Stimulated activated CD8-positive, alpha-beta memory T cell treated with anti-CD3 and anti-CD28 coated beads, Interleukin-12 subunit alpha, Interleukin-12 subunit beta, amount 100 ng/mL, for 24 hours (primary cell): ENCODE measurements at regions not wholly inside any gene's neighbourhood (a gene's known extent, or its start where the extent isn't known, plus 50 kb on each side); places are given as distances from the start of the nearest gene placed in this dataset.

Experiments
- DNase-seq: peaks from one replicate; pipeline ENCODE4 v3.0.0-alpha.2; 2020; ENCODE audit errors: extremely low read depth

DNA sequence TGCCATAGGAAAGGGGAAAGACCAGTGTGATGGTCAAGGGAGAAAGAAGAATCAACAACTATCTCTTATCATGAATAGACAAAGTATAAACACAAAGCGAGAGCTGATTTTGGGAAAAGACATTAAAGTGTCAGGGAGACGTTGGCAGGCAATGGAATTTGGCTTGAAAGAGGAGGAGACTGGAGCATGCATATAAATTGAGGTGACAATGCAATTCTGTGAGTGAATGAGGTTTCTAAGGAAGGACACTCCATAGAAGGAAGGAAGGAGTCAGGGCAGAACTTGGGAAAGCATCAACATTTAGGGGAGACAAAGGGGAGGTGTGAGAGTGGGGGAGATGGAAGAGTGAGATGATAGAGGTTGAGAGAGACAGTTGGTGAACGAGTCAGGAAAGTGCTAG lies 543.0 kb upstream of the TBL1XR1 start:
- no peak for DNase-seq

DNA sequence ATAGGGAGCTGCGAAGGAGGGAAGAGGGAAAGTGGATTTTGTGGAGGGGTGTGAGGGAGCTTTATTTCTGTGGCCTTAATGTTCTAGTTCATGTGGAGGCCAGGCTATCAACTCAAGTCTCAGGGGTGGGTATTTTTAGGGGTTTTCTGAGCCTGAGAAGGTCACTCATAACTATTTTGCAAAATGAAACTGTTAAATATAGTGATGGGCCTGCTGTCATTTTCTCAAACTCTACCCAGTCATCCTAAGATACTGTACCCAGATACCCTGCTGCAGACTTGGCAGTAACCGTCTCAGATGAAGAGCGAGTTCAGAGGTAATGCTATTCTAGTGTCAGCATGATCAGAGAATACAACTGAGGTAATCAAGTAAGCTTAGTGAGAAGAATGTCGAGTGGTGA lies 545.0 kb upstream of the TBL1XR1 start:
- no peak for DNase-seq

DNA sequence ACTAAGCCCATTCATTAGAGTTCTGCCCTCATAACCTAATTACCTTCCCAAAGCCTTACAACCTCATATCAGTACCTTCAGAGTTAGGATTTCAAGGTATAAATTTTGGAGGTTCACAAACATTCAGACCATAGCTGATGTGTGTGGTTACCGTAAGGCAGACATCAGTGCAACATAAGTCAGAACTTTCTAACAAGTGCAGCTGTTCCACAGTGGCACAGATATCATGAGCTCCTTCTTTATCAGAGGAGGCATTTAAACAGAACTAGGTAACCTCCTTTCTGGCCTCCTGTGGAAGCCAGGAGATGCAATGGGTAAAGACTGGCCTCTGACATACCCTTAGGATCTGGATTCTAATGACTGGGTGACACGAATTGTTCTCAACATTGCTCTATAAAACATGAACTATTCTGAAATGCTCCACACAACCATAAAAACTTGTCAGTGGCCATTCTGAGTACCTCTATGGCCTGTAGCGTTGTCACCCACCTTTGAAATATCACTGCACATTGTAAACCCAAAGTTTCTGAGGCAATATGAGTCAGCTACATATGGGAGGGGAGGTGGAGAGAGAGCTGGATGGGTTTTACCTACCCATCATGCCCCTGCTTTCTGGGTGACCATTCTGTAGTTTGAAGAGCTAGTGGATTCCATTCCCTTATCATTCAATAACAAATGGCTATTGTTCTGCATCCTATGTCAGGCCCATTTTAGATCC lies 546.0 kb upstream of the TBL1XR1 start:
- no peak for DNase-seq

DNA sequence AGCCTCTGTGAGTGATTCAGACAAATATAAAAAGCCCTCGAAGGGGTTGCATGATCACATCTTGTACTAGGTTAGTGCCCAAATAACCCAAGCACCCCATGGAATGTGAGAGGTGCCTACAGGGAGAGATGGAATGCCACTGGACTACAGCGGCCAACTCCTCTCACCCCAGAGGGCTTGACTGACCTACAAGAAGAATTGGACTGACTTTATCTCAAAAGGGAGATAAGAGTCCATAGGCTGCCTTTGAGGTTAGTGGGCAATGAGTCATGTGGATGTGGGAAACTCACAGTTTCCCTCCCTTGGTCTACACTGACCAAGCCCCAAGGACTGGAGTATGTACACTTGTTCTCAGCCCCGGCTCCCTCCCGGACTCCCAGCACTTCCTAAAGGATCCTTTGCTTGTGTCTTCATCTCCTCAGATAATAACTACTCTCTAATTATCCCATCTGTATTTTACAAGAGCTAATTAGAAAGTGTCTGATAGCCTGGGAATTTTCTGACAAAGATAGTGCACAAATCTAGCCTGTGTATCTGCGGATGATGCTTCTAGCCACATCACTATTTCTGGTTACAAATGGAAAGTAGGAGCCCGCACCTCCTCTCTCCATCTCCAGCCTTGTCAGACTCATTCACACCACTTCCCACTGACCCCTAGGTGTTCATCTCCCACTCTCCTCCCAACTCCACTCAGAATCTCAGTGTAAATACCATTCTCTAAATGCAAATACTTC lies 547.8 kb upstream of the TBL1XR1 start:
- no peak for DNase-seq

DNA sequence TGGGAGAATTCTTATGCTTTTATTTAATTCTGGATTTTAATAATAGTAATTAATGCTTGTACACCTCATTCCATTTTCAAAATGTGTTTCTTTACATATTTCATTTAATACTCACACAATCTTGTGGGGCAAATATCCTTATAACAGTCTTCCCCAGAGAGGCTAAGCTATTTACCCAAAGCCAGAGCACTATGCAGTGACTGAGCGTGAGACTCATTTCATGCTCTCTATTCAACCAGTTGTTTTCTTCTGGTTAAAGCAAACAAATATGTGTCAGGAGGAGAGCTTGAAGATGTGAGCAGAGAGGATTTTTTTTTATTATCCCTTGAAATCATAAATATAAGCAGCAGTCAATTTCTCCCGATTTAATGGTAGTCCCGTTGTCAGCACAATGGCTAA lies 548.3 kb upstream of the TBL1XR1 start:
- DNase-seq: no peak

DNA sequence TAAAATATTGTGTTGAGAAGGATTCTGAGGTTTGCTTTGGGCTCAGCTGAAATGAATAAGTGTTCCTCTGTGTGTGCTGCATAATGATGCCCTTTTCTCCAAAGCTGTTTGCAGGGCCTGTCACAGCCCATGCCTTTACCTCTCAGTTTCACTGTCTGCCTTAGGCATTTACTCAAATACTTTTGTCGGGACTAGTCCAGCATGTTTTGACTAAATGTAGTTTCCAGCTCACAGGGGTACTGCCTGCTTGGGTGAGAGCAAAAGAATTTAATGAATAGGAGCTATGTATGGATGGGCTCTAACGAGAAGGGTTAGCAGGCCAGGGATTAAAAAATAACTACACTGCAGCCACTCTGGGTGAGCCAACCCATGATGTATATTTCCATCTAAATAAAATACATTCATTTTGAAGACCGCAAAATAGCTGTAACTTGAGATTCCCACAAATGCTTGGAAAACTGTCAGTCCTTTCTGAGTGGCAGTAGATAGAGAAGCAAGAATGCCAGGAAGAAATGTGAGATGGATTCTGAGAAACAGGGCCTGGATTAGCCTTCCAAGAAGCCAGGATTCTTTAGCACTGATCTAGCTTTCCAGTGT lies 549.2 kb upstream of the TBL1XR1 start:
- no peak for DNase-seq

DNA sequence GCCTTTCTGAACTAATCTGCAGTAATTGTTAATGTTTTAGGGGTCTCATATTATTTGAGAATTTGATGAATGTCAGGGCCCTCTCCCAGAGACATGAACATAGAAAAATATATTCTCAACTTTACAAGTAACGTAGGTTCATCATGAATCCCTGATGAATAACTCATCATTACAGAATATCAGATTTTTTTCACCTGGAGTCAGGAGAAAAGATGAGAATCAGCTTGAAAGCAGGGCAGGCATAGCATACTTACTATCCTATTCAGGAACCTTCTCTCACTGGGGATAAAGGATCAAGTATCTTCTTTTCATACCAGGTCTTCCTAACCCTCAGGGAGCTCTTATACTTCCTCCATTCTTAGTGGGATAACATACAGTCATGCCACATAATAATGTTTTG lies 552.6 kb upstream of the TBL1XR1 start:
- DNase-seq: no peak

DNA sequence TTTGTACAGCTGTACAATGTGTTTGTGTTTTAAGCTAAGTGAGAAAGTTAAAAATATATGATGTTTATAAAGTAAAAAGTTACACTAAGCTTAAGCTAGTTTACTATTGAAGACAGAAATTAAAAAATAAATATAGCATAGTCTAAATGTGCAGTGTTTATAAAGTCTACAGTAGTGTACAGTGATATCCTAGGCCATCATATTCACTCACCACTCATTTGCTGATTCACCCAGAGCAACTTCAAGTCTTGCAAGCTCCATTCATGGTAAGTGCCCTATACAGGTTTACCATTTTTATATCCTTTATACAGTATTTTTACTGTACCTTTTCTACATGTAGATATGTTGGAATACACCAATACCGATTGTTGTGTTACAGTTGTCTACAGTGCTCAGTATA lies 553.2 kb upstream of the TBL1XR1 start:
- no peak for DNase-seq

DNA sequence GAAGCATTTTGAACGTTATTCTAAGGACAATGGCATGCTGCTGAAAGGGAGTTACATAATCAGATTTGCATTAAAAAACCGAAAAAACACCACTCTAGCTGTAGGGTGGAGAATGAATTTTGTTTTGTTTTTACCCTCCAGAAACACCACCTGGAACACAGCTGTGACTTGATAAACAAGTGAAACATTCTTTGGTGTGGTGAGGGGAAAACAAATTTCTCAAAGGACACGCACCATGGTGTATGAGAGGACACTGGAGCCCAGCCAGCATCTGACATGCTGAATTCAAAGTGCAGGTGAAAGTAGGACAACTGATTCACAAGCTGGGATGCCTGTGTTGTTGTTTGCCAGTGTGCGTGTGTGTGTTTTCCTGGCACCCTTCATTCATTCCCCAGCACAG lies 554.5 kb upstream of the TBL1XR1 start:
- no peak for DNase-seq

DNA sequence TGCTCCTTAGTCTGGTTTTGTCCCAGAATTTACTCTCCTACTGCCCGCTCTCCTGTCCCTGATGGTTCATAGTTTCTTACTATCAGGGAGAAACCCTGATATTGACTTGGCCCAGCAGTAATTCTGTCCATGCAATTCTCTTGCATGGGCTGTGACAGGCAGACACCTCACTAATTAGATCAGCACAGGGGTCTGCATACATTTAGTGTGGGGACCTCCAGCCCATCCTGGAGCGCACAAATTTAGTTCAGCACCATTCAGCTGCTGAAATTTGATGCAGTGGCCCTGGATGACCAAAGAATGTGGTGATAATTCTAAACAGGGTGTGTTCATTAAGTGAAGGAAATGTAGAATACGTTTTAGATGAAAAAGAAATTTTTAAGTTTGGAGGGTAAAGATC lies 555.5 kb upstream of the TBL1XR1 start:
- DNase-seq: no peak

DNA sequence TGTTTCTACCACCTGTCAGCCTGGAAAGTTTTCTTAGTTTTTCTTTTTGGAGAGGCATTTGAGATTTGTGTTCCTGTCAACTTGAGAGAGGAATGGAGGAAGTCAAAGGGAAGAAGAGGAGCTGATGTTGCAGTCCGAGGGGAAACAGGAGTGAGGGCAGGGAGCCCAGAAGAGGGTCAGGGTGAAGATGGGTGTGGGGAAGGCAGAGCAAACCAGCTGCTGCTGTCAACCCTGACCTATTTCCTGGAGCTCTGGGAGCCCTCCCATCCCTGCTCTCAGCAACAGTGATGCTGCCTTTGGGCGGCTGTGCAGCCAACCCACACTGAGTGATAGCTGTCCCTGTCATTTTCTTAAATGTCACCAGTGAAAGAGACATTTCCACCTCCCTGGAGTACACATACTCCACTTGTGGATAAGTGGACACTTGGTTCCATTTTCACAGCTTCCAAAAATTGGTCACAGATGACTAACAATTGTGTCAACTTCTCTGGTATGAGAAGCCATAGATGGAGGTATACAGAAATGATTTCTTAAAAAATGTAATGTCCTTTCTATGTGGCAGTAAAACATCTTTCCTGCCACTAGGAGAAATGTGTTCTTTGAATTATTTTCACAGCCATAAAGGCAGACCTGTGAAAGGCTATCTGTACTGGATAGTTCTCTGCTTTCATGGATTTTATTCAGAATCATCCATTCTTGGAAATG lies 556.3 kb upstream of the TBL1XR1 start:
- DNase-seq: no peak

DNA sequence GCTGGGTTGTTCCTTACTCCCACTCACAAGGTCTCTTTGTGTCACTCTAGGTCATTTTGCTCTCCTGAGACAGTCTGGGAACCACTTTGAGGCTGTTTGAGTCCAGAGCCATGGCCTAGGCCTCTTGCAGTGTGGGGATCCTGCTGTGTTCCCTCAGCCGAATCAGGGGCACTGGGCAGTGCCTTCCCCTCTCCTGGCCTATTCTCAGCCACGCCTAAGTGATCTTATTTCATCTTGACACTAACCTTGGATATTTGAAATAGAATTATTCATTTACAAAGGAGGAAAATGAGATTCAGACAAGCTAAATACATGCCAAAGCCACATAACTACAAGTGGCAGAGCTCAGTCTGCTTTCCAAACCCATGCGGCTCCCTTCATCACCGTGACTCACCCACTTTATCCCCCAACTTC lies 557.2 kb upstream of the TBL1XR1 start:
- no peak for DNase-seq

DNA sequence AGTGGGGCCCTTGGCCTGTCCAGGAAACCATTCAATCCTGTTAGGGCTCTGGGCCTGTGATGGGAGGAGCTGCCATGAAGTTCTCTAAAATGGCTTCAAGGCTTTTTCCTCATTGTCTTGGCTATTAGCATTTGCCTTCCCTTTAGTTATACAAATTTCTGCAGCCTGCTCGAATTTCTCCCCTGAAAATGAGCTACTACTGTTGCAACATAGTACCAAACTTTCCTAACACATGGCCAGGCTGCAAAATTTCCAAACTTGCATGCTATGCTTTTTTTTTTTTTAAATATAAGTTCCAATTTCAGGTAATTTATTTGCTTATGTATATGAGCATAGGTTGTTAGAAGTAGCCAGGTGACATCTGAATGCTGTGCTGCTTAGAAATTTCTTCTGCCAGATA lies 560.8 kb upstream of the TBL1XR1 start:
- DNase-seq: no peak

DNA sequence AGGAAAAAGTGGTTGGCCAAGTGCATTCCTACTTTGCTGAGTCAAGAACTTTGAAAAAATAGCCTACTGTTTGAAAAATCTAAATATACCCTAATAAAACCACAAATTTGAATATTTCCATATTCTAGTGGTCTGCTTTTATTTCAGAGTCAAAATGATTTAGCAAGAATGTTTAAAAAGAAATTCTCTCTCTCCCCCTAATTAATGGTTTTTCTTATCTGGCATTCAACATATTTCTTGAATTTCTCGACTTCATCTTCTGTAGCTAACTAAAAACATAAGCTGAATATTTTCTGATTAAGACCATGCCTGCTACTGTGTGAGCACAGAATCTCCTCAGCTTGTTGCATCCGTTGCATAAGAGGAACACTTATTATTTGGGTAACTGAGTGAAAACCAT lies 563.5 kb upstream of the TBL1XR1 start:
- no peak for DNase-seq

DNA sequence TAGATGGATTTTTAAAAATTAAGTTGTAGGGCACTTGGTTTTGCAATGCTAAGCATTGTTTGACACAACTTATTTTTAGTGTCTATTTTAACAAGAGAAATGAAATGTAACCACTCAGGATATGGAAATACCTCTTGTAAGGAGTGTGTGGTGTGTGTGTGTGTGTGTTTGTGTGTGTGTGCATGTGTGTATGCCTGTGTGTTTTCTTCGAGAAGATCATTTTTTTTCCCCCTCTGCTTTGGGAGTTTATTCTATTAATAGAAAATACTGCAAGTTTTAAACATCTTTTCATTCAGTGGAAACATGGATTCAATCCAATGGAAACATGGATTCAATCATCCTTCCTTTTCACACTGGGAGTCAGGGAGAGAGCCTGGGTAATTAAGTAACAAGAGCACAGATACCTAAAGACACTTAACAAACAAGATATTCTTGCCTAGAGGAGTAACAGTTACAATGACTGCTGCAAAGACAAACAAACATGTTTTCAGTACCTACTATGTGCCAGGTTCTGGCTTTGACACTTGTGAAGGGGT lies 567.2 kb upstream of the TBL1XR1 start:
- DNase-seq: no peak

DNA sequence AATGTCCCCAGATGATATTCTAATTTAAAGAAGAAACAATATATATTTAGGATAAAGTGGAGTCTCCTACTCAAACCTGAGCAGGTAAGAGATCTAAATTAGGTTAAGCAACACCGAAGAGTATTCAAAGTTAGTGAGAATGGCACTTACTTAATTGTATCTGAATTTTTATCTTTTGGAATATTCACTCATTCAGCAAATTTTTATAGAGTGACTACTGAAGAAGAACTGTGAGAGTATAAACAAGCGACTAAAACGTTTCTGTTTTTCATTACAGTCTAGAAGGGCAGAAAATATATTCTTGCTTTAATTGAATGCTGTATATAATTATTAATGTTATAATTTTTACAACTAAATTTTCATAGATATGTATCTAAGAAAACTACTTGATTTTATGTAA lies 567.7 kb upstream of the TBL1XR1 start:
- no peak for DNase-seq

DNA sequence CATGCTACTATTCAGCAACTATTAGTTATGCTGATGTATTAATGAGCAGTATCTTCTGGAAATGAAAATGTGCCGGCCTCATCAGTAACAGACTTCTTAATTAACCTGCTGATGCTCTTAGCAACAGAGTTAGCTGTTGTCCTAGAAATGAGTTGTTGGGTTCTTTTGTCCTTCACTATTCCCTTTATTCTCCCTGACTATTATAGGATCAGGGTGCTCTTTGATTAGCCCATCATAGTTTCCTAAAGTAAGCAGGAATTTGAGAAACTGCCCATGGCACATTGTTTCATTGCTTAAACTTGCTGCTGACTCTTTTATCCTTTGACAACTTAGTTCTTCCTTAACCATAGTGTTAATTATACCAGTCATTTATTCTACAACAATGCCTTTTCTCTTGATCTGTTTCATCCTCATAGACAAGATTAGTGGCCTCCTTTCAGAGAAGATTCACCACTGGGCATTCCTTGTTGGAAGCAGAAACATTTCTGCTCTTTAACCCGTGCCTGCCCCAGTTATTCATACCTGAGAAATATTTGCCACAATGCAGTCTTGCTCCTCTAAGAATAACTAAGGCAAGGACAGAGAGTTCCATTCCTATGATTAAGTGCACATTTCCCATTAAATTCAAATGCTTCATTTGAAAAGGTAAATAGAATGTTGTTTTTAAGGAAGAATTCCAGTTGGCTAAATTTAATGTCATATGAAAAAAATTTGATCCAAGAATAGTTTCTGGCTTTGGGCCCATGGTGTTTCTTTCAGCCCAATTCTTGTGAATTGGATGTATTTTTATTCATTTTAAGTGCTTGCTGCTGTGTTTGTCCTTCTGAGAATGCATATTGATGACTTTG lies 573.3 kb upstream of the TBL1XR1 start:
- no peak for DNase-seq

DNA sequence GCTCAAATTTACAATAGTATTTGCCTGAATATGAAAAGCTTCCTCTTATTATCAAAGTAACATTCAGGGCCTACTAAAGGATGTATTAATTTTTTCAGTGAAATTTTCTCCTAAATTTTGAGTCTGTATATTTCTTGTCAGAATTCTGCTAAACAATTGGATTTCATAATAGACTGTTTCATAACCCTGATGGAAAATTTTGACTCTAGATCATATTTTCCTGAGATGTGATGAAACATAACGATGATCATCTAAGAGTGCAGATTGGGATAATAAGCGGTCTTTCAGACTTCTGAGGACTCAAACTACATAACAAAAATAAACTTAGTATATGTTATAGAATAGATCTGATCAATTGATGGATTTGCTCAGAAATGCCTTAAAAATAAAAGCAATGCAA lies 574.5 kb upstream of the TBL1XR1 start:
- DNase-seq: no peak

DNA sequence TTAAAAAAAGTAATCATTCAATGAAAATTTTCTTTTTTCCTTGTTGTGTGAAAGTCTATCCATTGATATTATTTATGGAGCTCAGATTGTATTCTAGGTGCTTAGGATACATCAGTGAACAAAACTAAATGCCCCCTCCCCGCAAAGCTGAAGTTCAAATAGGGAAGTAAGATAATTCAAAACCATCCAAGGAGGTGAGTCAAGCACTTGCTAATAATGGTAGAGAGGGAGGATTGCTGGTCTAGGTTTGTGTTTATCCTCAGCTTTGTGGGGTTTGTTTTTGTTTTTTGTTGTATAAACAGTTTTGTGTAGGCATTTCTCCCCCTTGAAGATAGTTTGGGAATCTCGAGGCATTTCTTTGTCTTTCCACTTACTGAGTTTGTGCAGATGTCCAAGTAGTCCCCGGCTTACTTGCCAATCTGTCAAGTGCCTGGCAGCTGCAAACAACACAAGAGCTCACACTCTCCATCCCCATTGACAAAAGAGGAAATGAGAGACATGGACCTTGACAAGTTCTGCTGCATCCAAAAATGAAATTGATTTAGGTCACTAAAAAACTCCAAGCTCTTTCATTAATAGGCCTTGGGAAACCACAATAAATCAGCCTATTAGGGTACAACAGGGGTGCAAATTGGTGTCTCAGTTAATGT lies 575.8 kb upstream of the TBL1XR1 start:
- no peak for DNase-seq

DNA sequence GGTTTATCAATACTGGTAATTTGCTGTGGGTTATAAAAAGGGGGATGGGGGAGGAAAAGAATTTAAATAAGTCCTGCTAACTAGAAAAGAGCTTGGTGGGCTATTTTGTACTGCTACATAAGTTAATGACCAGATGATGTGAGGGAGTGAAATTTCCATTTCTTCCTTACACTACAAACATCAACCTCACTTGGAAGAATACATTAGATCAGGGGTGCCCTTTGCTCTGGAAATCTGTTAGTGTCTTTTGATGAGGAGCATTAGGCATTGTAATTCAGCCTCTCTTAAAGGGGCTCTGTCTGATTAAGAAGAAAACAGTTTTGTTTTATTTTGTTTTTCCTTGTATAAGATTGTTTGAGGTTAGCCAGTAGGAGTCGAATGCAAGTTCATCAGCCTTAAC lies 576.4 kb upstream of the TBL1XR1 start:
- DNase-seq: no peak

DNA sequence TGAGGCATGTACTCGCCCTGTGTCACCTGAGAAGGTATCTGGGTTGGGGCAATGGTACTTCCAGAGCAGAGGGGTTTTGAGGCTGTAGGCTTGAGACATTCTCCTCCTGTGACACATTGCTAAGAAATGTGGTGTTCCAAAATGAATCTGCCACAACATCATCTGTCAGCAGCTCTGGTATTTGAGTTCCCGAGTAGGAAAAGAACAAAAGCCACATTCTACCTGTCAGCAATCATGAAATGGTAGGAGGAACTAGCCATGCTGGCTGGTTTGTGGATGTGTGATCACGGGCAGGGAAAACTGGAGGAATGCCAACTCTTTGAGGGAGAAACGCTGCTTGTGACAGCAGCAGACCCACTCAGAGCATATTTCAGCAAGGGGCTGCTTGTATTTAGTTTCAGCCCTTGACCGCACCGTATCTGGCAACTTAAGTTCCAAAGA lies 579.4 kb upstream of the TBL1XR1 start:
- no peak for DNase-seq
